Stimulated activated CD8-positive, alpha-beta memory T cell treated with anti-CD3 and anti-CD28 coated beads, Interleukin-7, amount 100 ng/mL, for 24 hours (primary cell): ENCODE measurements at regions not wholly inside any gene's neighbourhood (a gene's known extent, or its start where the extent isn't known, plus 50 kb on each side); places are given as distances from the start of the nearest gene placed in this dataset.

Experiments
- DNase-seq: peaks from one replicate; pipeline ENCODE4 v3.0.0-alpha.2; 2020; ENCODE audit warnings: low read depth

GRCh38 chr2:30310371-30310770, 79.0 kb downstream of the LBH start:
- no peak for DNase-seq

GRCh38 chr2:30310955-30311354, 79.6 kb downstream of the LBH start:
- no peak for DNase-seq

GRCh38 chr2:30311711-30312110, 80.4 kb downstream of the LBH start:
- DNase-seq: no peak

GRCh38 chr2:30312916-30313315, 81.6 kb downstream of the LBH start:
- no peak for DNase-seq

GRCh38 chr2:30314981-30315380, 83.6 kb downstream of the LBH start:
- no peak for DNase-seq

GRCh38 chr2:30315391-30316063, 84.2 kb downstream of the LBH start:
- DNase-seq: no peak

- DNase-seq: no peak
These were observed 85.1 kb downstream of the LBH start for GRCh38 chr2:30316408-30316807.

- DNase-seq: no peak
These were observed 87.9 kb downstream of the LBH start for GRCh38 chr2:30318987-30319782.

GRCh38 chr2:30321466-30321865, 90.1 kb downstream of the LBH start:
- no peak for DNase-seq

- DNase-seq: no peak
These were observed 92.2 kb downstream of the LBH start for GRCh38 chr2:30323499-30323898.

GRCh38 chr2:30324245-30324908, 93.0 kb downstream of the LBH start:
- DNase-seq: no peak

- no peak for DNase-seq
These were observed 94.4 kb downstream of the LBH start for GRCh38 chr2:30325600-30326328.

- DNase-seq: no peak
These were observed 95.2 kb downstream of the LBH start for GRCh38 chr2:30326497-30326896.

- DNase-seq: no peak
These were observed 99.7 kb downstream of the LBH start for GRCh38 chr2:30331038-30331437.

GRCh38 chr2:30331869-30332268, 100.5 kb downstream of the LBH start:
- no peak for DNase-seq

GRCh38 chr2:30332791-30333453, 101.6 kb downstream of the LBH start:
- DNase-seq: no peak

- no peak for DNase-seq
These were observed 103.5 kb downstream of the LBH start for GRCh38 chr2:30334762-30335363.

- no peak for DNase-seq
These were observed 104.8 kb downstream of the LBH start for GRCh38 chr2:30336084-30336483.

- DNase-seq: no peak
These were observed 105.9 kb downstream of the LBH start for GRCh38 chr2:30336978-30337841.

- no peak for DNase-seq
These were observed 107.1 kb downstream of the LBH start for GRCh38 chr2:30338475-30338874.

GRCh38 chr2:30339071-30339470, 107.7 kb downstream of the LBH start:
- DNase-seq: no peak
